K562 (cell line): ENCODE measurements at regions not wholly inside any gene's neighbourhood (a gene's known extent, or its start where the extent isn't known, plus 50 kb on each side); places are given as distances from the start of the nearest gene placed in this dataset.

Source experiments
- ATAC-seq: fragments of 200-7000 bp; cut with Tn5 transposase; 3 replicates; pipeline ENCODE4 v1.9.1; 2020; ENCODE audit warnings: moderate library complexity
- BruUV-seq: library from RNA; stranded (reverse); fragments of 400-500 nt; replicated peaks from 2 replicates; lab custom pipeline; 2021; lab: Mats Ljungman, UMichigan
- CTCF ChIA-PET: fragments of 300-600 bp; formaldehyde crosslinking; extraction: SDS; loops from one replicate; lab custom pipeline; 2021; ENCODE audit warnings: low intra/inter-chr PET ratio; lab: Yijun Ruan, JAX
- POLR2A ChIA-PET: fragments of 300-600, 350-650 bp; sonication (Branson Sonifier 250); formaldehyde crosslinking; extraction: SDS; loops from one replicate; lab custom pipeline; 2021; ENCODE audit warnings: antibody characterized with exemption, inconsistent platforms; lab: Yijun Ruan, JAX
- DNase-seq, 4 experiments: peaks; one replicate each; pipeline versions ENCODE4 v3.0.0 to v3.0.0-alpha.2; 2011 to 2018; ENCODE audit warnings: low spot score in 3 of 4, mixed read lengths in 3 of 4; ENCODE audit errors: extremely low read depth in 1 of 4
- FAIRE-seq: peaks from 2 replicates; lab custom pipeline; 2011; peaks lifted over from hg19 to GRCh38; lab: Jason Lieb, UNC
- H2AFZ ChIP-seq: 2 replicates; pipeline ENCODE4 v1.6.0; 2011; ENCODE audit warnings: low read depth, low read length, control low read depth, inconsistent platforms
- H3K27ac ChIP-seq: fragments of 200-600 bp; 3 replicates; pipeline ENCODE4 v1.8.0; 2011; ENCODE audit warnings: low read depth, mild to moderate bottlenecking, control low read depth, inconsistent platforms, low read length, moderate library complexity, mixed read lengths; ENCODE audit errors: extremely low read depth
- H3K27me3 ChIP-seq, 2 experiments: fragments of 300-600 bp in 1 of 2; 2 replicates in 1 of 2; 3 replicates in 1 of 2; pipeline versions ENCODE4 v1.6.0 to v1.8.0; 2011; ENCODE audit warnings: inconsistent platforms in 2 of 2, low read length in 2 of 2, mild to moderate bottlenecking in 1 of 2, mixed read lengths in 1 of 2, moderate library complexity in 1 of 2; ENCODE audit not compliant: control insufficient read depth in 2 of 2, insufficient read depth in 2 of 2
- H3K36me3 ChIP-seq: fragments of 300-600 bp; 3 replicates; pipeline ENCODE4 v1.8.0; 2011; ENCODE audit warnings: mild to moderate bottlenecking, low read length, inconsistent platforms; ENCODE audit not compliant: control insufficient read depth, insufficient read depth
- H3K4me1 ChIP-seq, 2 experiments: fragments of 200-600 bp in 1 of 2; replicated peaks in 1 of 2; 2 replicates in 1 of 2; 3 replicates in 1 of 2; pipeline versions ENCODE4 v1.5.1 to v1.8.0; 2011; ENCODE audit warnings: inconsistent platforms in 2 of 2, low read length in 2 of 2, mild to moderate bottlenecking in 1 of 2, mixed read lengths in 1 of 2, moderate library complexity in 1 of 2; ENCODE audit not compliant: control insufficient read depth in 2 of 2, insufficient read depth in 2 of 2
- H3K4me2 ChIP-seq: 2 replicates; pipeline ENCODE4 v1.6.1; 2011; ENCODE audit warnings: low read length, control low read depth, inconsistent platforms, mixed read lengths; ENCODE audit not compliant: insufficient read depth
- H3K4me3 ChIP-seq: fragments of 200-600 bp; sonication (generic), shearing (Covaris generic); 2 replicates; pipeline ENCODE4 v1.5.1; 2016; ENCODE audit warnings: control low read depth, inconsistent platforms
- H3K79me2 ChIP-seq: fragments of 200-600 bp; 3 replicates; pipeline ENCODE4 v1.8.0; 2011; ENCODE audit warnings: low read length, inconsistent platforms; ENCODE audit not compliant: control insufficient read depth, insufficient read depth
- H3K9ac ChIP-seq, 2 experiments: 2 replicates each; pipeline versions ENCODE4 v1.6.0 to v1.6.1; 2011; ENCODE audit warnings: low read depth in 2 of 2, low read length in 2 of 2, control low read depth in 1 of 2, inconsistent platforms in 1 of 2, mild to moderate bottlenecking in 1 of 2, mixed read lengths in 1 of 2; ENCODE audit not compliant: insufficient read depth in 1 of 2
- H3K9me1 ChIP-seq: one replicate; pipeline ENCODE4 v1.6.0; 2011; ENCODE audit warnings: inconsistent platforms, mild to moderate bottlenecking, low read length, moderate library complexity; ENCODE audit not compliant: control insufficient read depth, insufficient read depth
- H3K9me3 ChIP-seq: replicated peaks from 2 replicates; pipeline ENCODE4 v1.5.1; 2011; ENCODE audit warnings: low read depth, low read length, inconsistent platforms; ENCODE audit not compliant: control insufficient read depth, insufficient read depth
- H4K20me1 ChIP-seq: replicated peaks from 2 replicates; pipeline ENCODE4 v1.6.1; 2011; ENCODE audit warnings: low read length, inconsistent platforms, mixed read lengths; ENCODE audit not compliant: control insufficient read depth, insufficient read depth
- BMI1 ChIP-seq: fragments of 150-350 bp; IDR thresholded peaks from 2 replicates; pipeline ENCODE4 v1.6.1; 2014; ENCODE audit warnings: low read length
- CBX2 ChIP-seq: fragments of 200-600 bp; sonication (generic); IDR thresholded peaks from one replicate; pipeline ENCODE4 v1.6.1; 2012; ENCODE audit warnings: mild to moderate bottlenecking, low read length, inconsistent platforms; ENCODE audit not compliant: insufficient read depth, poor library complexity, severe bottlenecking
- CBX8 ChIP-seq: fragments of 200-600 bp; sonication (generic); IDR thresholded peaks from 2 replicates; pipeline ENCODE4 v1.6.1; 2012; ENCODE audit warnings: borderline replicate concordance, mixed run types, low read depth, mild to moderate bottlenecking, moderate library complexity, mixed read lengths, low read length, control low read depth, inconsistent platforms; ENCODE audit not compliant: poor library complexity, severe bottlenecking; ENCODE audit errors: extremely low read depth
- RNF2 ChIP-seq: sonication (generic); IDR thresholded peaks from 2 replicates; pipeline ENCODE4 v1.6.1; 2016
- ZFP1 ChIP-seq: fragments of 450-650 bp; formaldehyde crosslinking; IDR thresholded peaks from 2 replicates; pipeline ENCODE4 v1.4.0; 2020; ENCODE audit warnings: mild to moderate bottlenecking, mixed read lengths
- ZFP36 ChIP-seq: fragments of 150-350 bp; IDR thresholded peaks from 2 replicates; pipeline ENCODE4 v1.6.1; 2018; ENCODE audit warnings: low read length, low read depth; ENCODE audit not compliant: partially characterized antibody
- ZNF280A ChIP-seq: fragments of 450-650 bp; IDR thresholded peaks from 2 replicates; pipeline ENCODE4 v1.6.1; 2018; ENCODE audit warnings: mild to moderate bottlenecking, low read depth; ENCODE audit not compliant: partially characterized antibody
- WGBS: fragments of 100-300 bp; shearing (Covaris generic); methylation state at CpG from one replicate; pipeline ENCODE4 v1.1.6; 2016; ENCODE audit warnings: low coverage, mixed read lengths; ENCODE audit not compliant: insufficient coverage; ENCODE audit errors: missing lambda C conversion rate; 5-methylcytosine and 5-hydroxymethylcytosine counted together
- in situ Hi-C: fragments of 300-500 bp; cut with MboI; formaldehyde crosslinking; loops from 4 replicates; pipeline ENCODE4 v1.15.0; 2018; ENCODE audit warnings: inconsistent platforms, mixed read lengths
- intact Hi-C: fragments of 100-400 bp; cut with micrococcal nuclease; formaldehyde crosslinking; loops from 2 replicates; pipeline ENCODE4 v1.14.2; 2022

- H3K79me2 ChIP-seq = no peaks in the 10 kb centered on the region
- FAIRE-seq (no peak), DNase-seq (no peak), ATAC-seq (no peak)
- no peak overlapping the region for H3K4me2 ChIP-seq
- peaks cover 2 to 22% of the 10 kb centered on the region in 2 experiments; a peak in 2 of 5 replicates for H3K27me3 ChIP-seq
- no peaks in the 10 kb centered on the region for H3K9me1 ChIP-seq
- no peaks in the 10 kb centered on the region for H3K4me1 ChIP-seq
- H3K36me3 ChIP-seq = no peaks in the 10 kb centered on the region
- WGBS = 2% methylated on average over 5 of the region's 5 CpGs
- no TSS peak for BruUV-seq
- no peak overlapping the region for H3K9ac ChIP-seq
- H4K20me1 ChIP-seq = no peaks in the 10 kb centered on the region
- no peak overlapping the region for H3K27ac ChIP-seq
- no peaks in the 10 kb centered on the region for H3K9me3 ChIP-seq
- POLR2A ChIA-PET = interaction anchor here (0.6 kb wide), 1 partner anchor 595 kb away, joined by 3 read pairs; no protein-coding TSS in a partner anchor
- no peak overlapping the region for H3K4me3 ChIP-seq
- intact Hi-C loops (no loop called here), in situ Hi-C loops (no loop called here)
- TF ChIP-seq ZFP36 (peak; percentile 19), RNF2 (0 out of 2 replicates have a peak, but pooled peaks have one; percentile 44), CBX2 (peak; percentile 44), CBX8 (peak; percentile 89), ZNF280A (no peak), ZFP1 (CRISPR knock-in tag) (no peak), BMI1 (0 out of 2 replicates have a peak, but pooled peaks have one; percentile 52)
- no peak overlapping the region for H2AFZ ChIP-seq
- CTCF ChIA-PET = no interaction called here
Measured at GRCh38 chr13:99876651-99877050, 94.9 kb downstream of the ZIC5 start.
